ENCODE measurements at regions not wholly inside any gene's neighbourhood (a gene's known extent, or its start where the extent isn't known, plus 50 kb on each side); places are given as distances from the start of the nearest gene placed in this dataset.

- TF ChIP-seq POLR2A (IDR thresholded peaks at IDR 0.05; ENCODE audit: extremely low read depth, insufficient read length): no peak
- TF ChIP-seq CTCF (IDR thresholded peaks at IDR 0.05; ENCODE audit: low read depth, low read length): no peak
- no peak for TF ChIP-seq MYC (IDR thresholded peaks at IDR 0.05; ENCODE audit: low read depth, low read length)
- no peak for TF ChIP-seq MAX (IDR thresholded peaks at IDR 0.05; ENCODE audit: low read depth, low read length)
These were observed 376.8 kb upstream of the PHF14 start for GRCh38 chr7:10596827-10597226.

All from NB4 (cell line).